GM18508 (cell line): ENCODE measurements at regions not wholly inside any gene's neighbourhood (a gene's known extent, or its start where the extent isn't known, plus 50 kb on each side); places are given as distances from the start of the nearest gene placed in this dataset.
"Not testable (repeated sequence)": the region's sequence is repeated elsewhere in the genome, so short reads cannot be mapped to it uniquely, and the experiment has no call there.

ENCODE experiments used
- ATAC-seq: cut with Tn5 transposase; IDR thresholded peaks from one replicate; pipeline ENCODE4 v1.9.1; 2021; ENCODE audit warnings: moderate number of reproducible peaks; ENCODE audit not compliant: insufficient read depth, unreplicated experiment

- no peak for ATAC-seq
Measured at GRCh38 chrX:117701050-117701449, 415.6 kb downstream of the KLHL13 start.

DNA sequence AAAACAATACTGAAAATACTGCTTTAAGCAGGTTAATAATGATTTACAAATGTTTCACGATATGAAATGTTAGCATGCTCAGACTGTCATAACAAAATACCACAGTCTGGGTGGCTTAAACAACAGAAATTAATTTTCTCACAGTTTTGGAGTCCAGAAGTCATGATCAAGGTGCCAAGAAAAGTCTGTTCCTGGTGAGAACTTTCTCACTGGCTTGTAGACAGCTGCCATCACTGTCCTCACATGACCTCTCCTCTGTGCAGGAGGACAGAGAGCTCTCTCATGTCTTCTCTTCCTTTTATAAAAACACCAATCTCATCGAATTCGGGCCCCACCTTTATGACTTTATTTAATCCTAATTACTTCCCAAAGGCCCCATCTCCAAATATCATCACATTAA, 426.7 kb downstream of the KLHL13 start:
- ATAC-seq: no peak

- no peak for ATAC-seq
Measured at GRCh38 chrX:117680286-117680685, 436.3 kb downstream of the KLHL13 start.

DNA sequence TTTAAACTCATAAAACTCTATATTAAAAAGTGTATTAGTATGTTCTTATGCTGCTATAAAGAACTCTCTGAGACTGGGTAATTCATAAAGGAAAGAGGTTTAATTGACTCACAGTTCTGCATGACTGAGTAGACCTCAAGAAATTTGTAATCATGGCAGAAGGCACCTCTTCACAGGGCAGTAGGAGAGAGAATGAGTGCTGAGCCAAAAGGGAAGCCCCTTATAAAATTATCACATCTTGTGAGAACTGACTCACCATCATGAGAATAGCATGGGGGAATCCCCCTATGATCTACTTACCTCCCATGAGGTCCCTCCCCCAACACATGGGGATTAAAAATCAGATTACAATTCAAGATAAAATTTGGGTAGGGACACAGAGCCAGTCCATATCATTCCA, 463.2 kb downstream of the KLHL13 start:
- ATAC-seq: no peak

- ATAC-seq: no peak
Measured at GRCh38 chrX:117645639-117646038, 471.0 kb downstream of the KLHL13 start.

GRCh38 chrX:117641913-117642656, 474.5 kb downstream of the KLHL13 start:
- no peak for ATAC-seq

- ATAC-seq: no peak
Measured at GRCh38 chrX:117636826-117637225, 479.8 kb downstream of the KLHL13 start.

DNA sequence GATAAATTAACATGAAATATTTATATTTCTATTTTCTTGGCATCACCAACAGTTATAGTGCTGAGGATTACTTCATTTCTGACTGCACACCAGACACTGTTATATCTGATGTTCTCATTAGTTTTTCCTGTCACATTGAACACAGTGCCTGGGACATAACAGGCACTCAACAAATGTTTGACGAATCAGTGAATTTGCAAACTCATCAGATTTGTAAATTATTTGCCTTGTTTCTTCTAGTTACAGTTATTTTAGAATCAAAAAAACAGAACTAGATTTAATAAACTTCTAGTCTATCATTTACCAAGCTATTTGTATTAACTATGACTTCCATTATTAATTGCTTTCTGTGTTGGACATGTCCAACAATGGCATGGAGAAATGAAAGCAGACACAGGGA, 483.3 kb downstream of the KLHL13 start:
- ATAC-seq: no peak

DNA sequence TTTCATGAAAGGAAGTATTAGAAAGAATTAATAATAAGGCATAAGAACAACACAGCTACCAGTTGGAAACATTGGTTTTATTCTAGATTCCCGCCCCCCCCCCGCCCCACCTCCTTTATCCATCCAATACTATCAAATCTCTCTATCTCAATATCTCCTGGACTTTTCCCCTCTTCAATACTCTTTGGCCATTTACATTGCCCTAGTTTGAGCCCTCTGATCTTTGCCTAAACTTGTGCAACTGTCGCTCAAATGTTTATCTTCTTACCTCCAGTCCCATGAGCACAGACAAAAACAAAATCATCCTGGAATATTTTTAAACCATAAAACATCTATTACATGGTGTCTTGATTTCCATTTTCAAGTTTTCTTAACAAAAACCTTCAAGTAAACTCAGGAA, 488.2 kb downstream of the KLHL13 start:
- no peak for ATAC-seq

DNA sequence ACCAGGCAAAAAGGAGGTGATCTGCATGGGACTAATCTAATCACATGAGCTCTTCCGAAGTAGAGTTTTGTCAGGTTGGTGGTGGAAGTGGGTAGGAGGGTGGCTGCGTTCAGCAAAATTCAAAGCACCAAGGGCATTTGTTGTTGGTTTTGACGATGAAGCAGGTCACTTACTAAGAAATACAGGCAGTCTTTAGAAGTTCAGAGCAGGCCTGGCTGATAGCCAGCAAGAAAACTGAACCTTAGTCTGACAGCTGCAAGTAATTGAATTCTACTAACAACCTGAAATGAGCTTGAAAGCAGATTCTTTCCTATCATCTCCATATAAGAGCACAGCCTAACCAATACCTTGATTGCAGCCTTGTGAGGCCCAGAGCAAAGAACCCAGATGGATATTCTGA, 505.8 kb downstream of the KLHL13 start:
- no peak for ATAC-seq

DNA sequence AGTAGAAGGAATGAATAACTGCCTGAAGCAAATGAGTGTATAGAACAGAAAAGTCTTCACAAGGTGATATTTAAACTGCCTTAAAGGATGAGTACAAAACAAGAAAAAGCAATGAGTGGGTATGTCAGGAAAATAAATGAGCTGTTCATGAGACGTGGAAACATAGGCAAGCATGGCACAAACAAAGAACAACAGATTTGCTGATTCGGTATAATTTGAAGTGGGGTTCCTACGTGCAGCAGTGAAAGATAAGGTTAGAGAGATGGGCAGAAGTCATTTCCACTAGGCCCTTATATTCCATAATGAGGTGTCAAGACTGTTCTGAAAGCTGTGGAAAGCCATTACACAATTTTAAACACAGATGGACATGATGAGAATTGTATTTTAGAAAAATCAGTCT, 506.6 kb downstream of the KLHL13 start:
- no peak for ATAC-seq

GRCh38 chrX:117607561-117607960, 509.0 kb downstream of the KLHL13 start:
- no peak for ATAC-seq

GRCh38 chrX:117606101-117606500, 510.5 kb downstream of the KLHL13 start:
- ATAC-seq: not testable (repeated sequence)

GRCh38 chrX:117570160-117570559, 546.5 kb downstream of the KLHL13 start:
- no peak for ATAC-seq

- no peak for ATAC-seq
Measured at GRCh38 chrX:117568238-117568637, 548.4 kb downstream of the KLHL13 start.

DNA sequence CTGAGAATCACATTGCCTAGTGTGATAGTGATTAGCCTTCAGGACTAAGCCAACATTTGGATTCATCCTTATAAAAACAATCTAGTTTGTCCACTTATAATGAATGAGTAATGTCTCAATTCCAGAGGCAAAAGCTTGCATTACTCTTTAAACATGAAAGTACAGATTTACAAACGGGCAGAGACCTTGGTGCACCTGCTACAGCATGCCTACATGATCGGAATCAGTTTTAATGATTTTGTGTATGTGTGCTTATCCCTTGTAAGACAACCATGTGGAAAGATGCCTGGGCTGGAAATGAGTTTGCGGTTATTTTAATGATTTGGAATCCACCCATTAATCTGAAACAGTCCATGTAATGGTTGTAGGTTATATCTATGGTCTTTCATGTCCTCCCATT, 572.7 kb downstream of the KLHL13 start:
- ATAC-seq: no peak

DNA sequence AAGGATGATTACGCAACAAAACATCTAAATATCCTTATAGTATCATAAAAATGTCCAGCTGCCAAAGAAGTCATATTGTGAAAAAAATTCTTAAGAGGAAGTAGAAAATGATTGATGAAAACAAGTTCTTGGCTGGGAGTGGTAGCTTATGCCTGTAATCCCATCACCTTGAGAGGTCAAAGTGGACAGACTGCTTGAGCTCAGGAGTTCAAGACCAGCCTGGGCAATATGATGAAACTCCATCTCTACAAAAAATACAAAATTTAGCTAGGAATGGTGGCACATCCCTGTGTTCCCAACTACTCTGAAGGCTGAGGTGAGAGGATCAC, 577.6 kb downstream of the KLHL13 start:
- ATAC-seq: no peak

GRCh38 chrX:117538178-117539089, 578.2 kb downstream of the KLHL13 start:
- no peak for ATAC-seq

DNA sequence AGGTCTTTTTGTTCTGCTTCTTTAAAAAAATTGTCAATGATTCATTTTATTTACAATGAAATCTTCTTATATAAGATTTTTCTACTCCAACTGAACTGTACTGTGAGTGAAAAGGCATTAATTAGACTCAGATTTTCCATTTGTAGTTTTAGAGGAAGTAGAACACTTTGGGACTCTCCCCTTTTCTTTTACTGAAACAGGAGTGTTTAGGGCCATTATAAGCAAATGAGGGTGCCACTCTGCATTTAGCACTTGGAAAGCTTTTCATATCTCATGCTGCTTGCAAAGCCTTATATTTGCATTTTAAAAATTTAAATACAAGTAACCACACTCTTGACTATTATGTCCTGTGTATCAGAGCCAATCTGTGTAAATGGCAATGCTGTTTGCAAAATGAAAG, 584.3 kb downstream of the KLHL13 start:
- ATAC-seq: no peak

- no peak for ATAC-seq
Measured at GRCh38 chrX:117522725-117523700, 593.6 kb downstream of the KLHL13 start.

DNA sequence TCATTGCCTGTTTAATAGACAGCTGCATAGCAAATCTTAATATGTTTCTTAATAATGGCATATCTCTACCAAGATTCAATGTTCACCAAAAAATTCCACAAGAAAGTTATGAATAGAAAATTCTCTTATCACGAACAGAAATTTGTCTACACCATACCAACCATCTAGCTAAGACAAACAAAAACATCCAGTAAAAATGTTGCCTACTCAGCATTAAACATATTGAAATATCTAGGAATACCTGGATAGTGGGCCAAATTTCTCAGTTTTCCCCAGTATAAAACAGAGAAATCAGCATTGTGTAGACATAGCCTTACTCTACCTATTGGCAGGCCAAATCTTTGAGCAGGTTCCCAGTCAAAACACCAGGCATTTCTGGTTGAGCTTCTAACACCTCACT, 598.6 kb downstream of the KLHL13 start:
- ATAC-seq: no peak
